Naive B cell (primary cell): ENCODE measurements at regions not wholly inside any gene's neighbourhood (a gene's known extent, or its start where the extent isn't known, plus 50 kb on each side); places are given as distances from the start of the nearest gene placed in this dataset.

Source experiments
- ATAC-seq, 2 donors: fragments of 150-1000 bp; cut with Tn5 transposase; 2 replicates each; pipeline ENCODE4 v1.10.0; 2021; ENCODE audit warnings: low read depth in 2 of 2, mild to moderate bottlenecking in 2 of 2, moderate library complexity in 2 of 2
- DNase-seq: peaks from one replicate; pipeline ENCODE4 v3.0.0; 2022
- H3K27ac Mint-ChIP-seq, 6 donors: one replicate each; pipeline ENCODE4 v1.8.0; 2020 to 2022; ENCODE audit warnings: mild to moderate bottlenecking in 6 of 6, mixed read lengths in 6 of 6, moderate library complexity in 5 of 6, inconsistent platforms in 2 of 6
- H3K27me3 Mint-ChIP-seq, 3 donors: one replicate each; pipeline ENCODE4 v1.8.0; 2021 to 2022; ENCODE audit warnings: mixed read lengths in 3 of 3, mild to moderate bottlenecking in 1 of 3
- H3K36me3 Mint-ChIP-seq, 2 donors: one replicate each; pipeline ENCODE4 v1.8.0; 2020 to 2022; ENCODE audit warnings: mixed read lengths in 2 of 2, inconsistent platforms in 1 of 2, mild to moderate bottlenecking in 1 of 2
- H3K4me1 Mint-ChIP-seq, 3 donors: one replicate each; pipeline ENCODE4 v1.8.0; 2020 to 2022; ENCODE audit warnings: mixed read lengths in 3 of 3, inconsistent platforms in 1 of 3, mild to moderate bottlenecking in 1 of 3, moderate library complexity in 1 of 3
- H3K4me3 Mint-ChIP-seq, 8 donors: one replicate each; pipeline ENCODE4 v1.8.0; 2020 to 2022; ENCODE audit warnings: mild to moderate bottlenecking in 8 of 8, mixed read lengths in 8 of 8, moderate library complexity in 8 of 8, inconsistent platforms in 2 of 8
- H3K9me3 Mint-ChIP-seq, 7 donors: one replicate each; pipeline ENCODE4 v1.8.0; 2020 to 2022; ENCODE audit warnings: mixed read lengths in 7 of 7, mild to moderate bottlenecking in 5 of 7, inconsistent platforms in 2 of 7, moderate library complexity in 1 of 7

- Mint-ChIP-seq H3K36me3 (no peaks in the 10 kb centered on the region), H3K4me1 (no peaks in the 10 kb centered on the region), H3K27me3 (peaks cover 0 to 6% (median 0%) of the 10 kb centered on the region in 3 donors), H3K27ac (no peak overlapping the region), H3K4me3 (no peak overlapping the region), H3K9me3 (peaks cover 0 to 9% (median 2%) of the 10 kb centered on the region in 7 donors)
- ATAC-seq = no peak
- no peak for DNase-seq
These were observed 168.8 kb upstream of the ST8SIA2 start for GRCh38 chr15:92224843-92225242.

DNA sequence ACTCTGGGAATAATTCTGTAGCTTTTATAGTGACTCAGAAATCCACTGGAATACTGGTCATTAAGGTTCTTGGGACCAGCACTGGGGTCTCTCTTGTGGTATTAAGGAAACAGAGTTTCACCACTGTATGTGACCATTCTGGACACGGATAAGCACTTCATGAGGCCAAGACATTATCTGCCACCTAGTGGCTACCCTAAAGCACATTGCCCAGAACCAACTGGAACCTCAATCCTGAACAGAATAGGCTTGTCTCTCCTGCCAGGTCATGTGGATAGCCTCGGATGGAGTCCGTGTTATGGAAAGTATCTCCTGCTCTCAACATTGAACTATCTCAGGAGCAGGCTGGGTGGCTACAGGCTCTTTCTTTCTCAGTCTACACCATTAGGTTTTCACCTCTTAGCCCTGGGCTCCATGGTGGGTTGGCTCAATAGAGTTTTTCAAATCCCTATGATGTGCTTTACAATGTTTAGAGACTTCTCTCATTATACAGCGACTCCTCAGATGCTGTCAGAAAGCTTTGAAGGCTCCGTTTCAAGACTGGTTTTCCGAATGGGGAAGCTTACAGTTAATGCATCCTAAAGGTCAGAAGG lies 167.6 kb upstream of the ST8SIA2 start:
- ATAC-seq = no peak

DNA sequence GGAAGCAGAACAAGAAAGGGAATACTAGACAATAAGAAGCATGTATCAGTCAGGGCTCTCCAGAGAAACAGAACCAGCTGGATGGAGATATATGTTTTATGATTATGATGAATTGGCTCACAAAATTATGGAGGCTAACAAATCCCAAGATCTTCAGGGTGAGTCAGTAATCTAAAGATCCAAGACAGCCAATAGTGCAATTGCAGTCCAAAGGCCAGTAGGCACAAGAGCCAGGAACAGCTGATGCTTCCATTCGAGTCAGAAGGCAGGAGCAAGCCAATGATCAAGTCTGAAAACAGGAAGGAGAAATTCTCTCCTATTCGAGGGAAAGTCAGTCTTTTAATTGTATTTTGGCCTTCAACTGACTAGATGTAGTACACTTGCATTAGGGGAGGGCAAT lies 164.9 kb upstream of the ST8SIA2 start:
- ATAC-seq = no peak
- Mint-ChIP-seq H3K4me1 (no peaks in the 10 kb centered on the region), H3K9me3 (peaks cover 0 to 10% (median 3%) of the 10 kb centered on the region in 7 donors), H3K27ac (no peak overlapping the region), H3K4me3 (no peak overlapping the region), H3K27me3 (peaks cover 4 to 10% (median 7%) of the 10 kb centered on the region in 3 donors), H3K36me3 (no peaks in the 10 kb centered on the region)
- DNase-seq = no peak

More for the DNA sequence above, 167.6 kb upstream of the ST8SIA2 start:
- peaks cover 0 to 8% (median 0%) of the 10 kb centered on the region in 3 donors for H3K27me3 Mint-ChIP-seq
- H3K4me1 Mint-ChIP-seq = no peaks in the 10 kb centered on the region
- H3K4me3 Mint-ChIP-seq = no peak overlapping the region
- DNase-seq = no peak
- H3K36me3 Mint-ChIP-seq = no peaks in the 10 kb centered on the region
- H3K9me3 Mint-ChIP-seq = peaks cover 0 to 9% (median 0%) of the 10 kb centered on the region in 7 donors
- H3K27ac Mint-ChIP-seq = no peak overlapping the region

- no peak overlapping the region for H3K4me3 Mint-ChIP-seq
- ATAC-seq = no peak
- peaks cover 4 to 10% (median 7%) of the 10 kb centered on the region in 3 donors for H3K27me3 Mint-ChIP-seq
- DNase-seq = no peak
- no peaks in the 10 kb centered on the region for H3K4me1 Mint-ChIP-seq
- peaks cover 10% of the 10 kb centered on the region in 2 donors for H3K36me3 Mint-ChIP-seq
- no peak overlapping the region for H3K27ac Mint-ChIP-seq
- peaks cover 0 to 21% (median 13%) of the 10 kb centered on the region in 7 donors for H3K9me3 Mint-ChIP-seq
These were observed 162.2 kb upstream of the ST8SIA2 start for GRCh38 chr15:92231461-92231860.

DNA sequence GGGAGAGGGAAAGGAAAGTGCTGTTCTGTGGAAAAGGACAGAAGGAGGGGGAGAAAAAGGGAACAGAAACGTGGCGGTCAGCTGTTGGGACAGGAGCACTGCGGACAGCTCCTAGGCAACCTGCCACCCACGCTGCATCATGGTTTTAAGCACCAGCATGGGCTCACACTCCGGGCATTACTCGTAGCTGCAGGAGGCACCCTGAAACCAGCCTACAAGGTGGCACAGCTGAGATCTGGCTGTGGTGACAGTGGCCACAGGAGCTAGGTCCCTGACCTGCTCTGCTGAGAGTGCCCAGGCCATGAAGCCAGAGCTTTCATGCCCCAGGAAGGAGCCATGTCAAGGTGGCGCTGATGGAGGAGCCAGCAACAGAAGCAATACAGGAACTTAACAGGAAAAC lies 161.4 kb upstream of the ST8SIA2 start:
- Mint-ChIP-seq H3K36me3 (peaks cover 10% of the 10 kb centered on the region in 2 donors), H3K9me3 (peaks cover 0 to 21% (median 13%) of the 10 kb centered on the region in 7 donors), H3K27ac (no peak overlapping the region), H3K27me3 (peaks cover 4 to 10% (median 7%) of the 10 kb centered on the region in 3 donors), H3K4me3 (peak overlapping the region in 1 of 8 donors; percentile 5), H3K4me1 (no peaks in the 10 kb centered on the region)
- DNase-seq (no peak), ATAC-seq (no peak)

DNA sequence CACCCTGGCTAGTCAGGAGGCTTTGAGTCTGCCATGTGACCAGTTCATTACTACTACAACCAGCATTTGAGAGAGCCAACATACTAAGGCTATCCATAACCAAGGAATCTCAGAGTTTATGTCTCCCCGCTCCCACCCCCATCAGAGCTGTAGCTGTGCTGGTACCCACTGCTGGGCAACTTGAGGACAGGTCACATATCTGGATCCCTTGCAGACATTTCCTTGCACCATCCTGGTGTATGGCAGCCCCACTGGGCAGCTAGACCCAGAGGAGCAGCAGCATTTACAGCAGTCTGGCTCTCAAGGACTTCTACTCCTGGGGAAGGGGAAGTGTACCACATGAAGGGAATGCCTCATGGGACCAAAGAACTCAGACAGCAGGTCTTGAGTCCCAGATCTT lies 160.8 kb upstream of the ST8SIA2 start:
- Mint-ChIP-seq H3K9me3 (peaks cover 0 to 24% (median 13%) of the 10 kb centered on the region in 7 donors), H3K4me3 (no peak overlapping the region), H3K36me3 (peaks cover 10% of the 10 kb centered on the region in 2 donors), H3K4me1 (no peaks in the 10 kb centered on the region), H3K27me3 (peaks cover 4 to 10% (median 7%) of the 10 kb centered on the region in 3 donors), H3K27ac (no peak overlapping the region)
- no peak for DNase-seq
- ATAC-seq = no peak

DNA sequence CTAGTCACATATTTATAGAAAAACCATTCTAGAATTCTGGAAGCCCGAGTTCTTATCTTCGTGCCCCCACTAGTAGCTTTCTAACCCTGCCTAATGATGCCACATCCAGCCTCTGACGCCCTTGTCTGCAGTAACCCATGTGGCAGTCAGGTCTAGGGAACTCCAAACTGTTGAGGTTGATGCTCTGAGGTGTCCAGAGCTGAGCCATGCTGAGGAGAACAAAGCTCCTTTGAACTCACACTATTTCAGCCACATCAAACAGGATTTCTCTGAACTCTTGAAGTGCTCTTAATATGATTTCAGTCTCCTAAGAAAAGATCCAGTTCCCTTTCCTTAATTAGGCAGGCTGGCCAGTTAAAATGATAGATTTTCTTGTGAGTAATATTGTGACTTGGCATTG lies 150.5 kb upstream of the ST8SIA2 start:
- no peak overlapping the region for H3K27ac Mint-ChIP-seq
- ATAC-seq = no peak

GRCh38 chr15:92244703-92245102 lies 149.0 kb upstream of the ST8SIA2 start:
- Mint-ChIP-seq H3K27ac (no peak overlapping the region), H3K27me3 (peaks cover 0 to 11% (median 6%) of the 10 kb centered on the region in 3 donors), H3K9me3 (peaks cover 0 to 17% (median 4%) of the 10 kb centered on the region in 7 donors), H3K36me3 (peaks cover 0 to 3% of the 10 kb centered on the region in 2 donors), H3K4me1 (no peaks in the 10 kb centered on the region), H3K4me3 (no peak overlapping the region)
- ATAC-seq = no peak
- DNase-seq = no peak

More for the DNA sequence above, 150.5 kb upstream of the ST8SIA2 start:
- H3K27me3 Mint-ChIP-seq = peaks cover 0 to 9% (median 6%) of the 10 kb centered on the region in 3 donors
- no peak for DNase-seq
- no peaks in the 10 kb centered on the region for H3K4me1 Mint-ChIP-seq
- H3K4me3 Mint-ChIP-seq = no peak overlapping the region
- H3K36me3 Mint-ChIP-seq = peaks cover 0 to 13% of the 10 kb centered on the region in 2 donors
- H3K9me3 Mint-ChIP-seq = peaks cover 6 to 30% (median 13%) of the 10 kb centered on the region in 7 donors

GRCh38 chr15:92247649-92248242 lies 145.9 kb upstream of the ST8SIA2 start:
- Mint-ChIP-seq H3K36me3 (no peaks in the 10 kb centered on the region), H3K27ac (no peak overlapping the region), H3K27me3 (peaks cover 0 to 11% (median 6%) of the 10 kb centered on the region in 3 donors), H3K4me3 (no peak overlapping the region), H3K9me3 (peaks cover 0 to 5% (median 3%) of the 10 kb centered on the region in 7 donors), H3K4me1 (no peaks in the 10 kb centered on the region)
- no peak for DNase-seq
- ATAC-seq = no peak

- no peaks in the 10 kb centered on the region for H3K4me1 Mint-ChIP-seq
- no peak for ATAC-seq
- H3K27ac Mint-ChIP-seq = peak overlapping the region in 1 of 6 donors; percentile 11
These were observed 126.6 kb upstream of the ST8SIA2 start for GRCh38 chr15:92266796-92267685.

DNA sequence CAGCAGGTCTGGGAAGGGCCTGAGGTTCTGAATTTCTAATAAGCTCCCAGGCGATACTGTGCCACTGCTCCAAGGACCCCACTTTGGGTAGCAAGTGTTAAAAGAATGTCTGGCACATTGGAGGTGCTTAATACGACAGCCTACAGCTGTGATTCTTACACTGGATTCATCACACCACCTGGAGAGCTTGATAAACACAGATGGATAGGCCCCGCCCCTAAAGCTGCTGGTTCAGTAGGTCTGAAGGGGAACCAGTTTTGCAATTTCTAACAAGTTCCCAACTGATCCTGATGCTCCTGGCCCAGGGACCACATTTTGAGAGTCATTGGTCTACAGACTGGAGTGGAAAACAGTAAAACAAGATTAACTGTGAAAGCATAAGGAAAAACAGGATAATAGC lies 124.8 kb upstream of the ST8SIA2 start:
- Mint-ChIP-seq H3K4me1 (no peaks in the 10 kb centered on the region), H3K27ac (no peak overlapping the region), H3K9me3 (peaks cover 0 to 7% (median 0%) of the 10 kb centered on the region in 7 donors), H3K27me3 (peaks cover 0 to 11% (median 7%) of the 10 kb centered on the region in 3 donors), H3K36me3 (no peaks in the 10 kb centered on the region), H3K4me3 (no peak overlapping the region)
- no peak for DNase-seq
- no peak for ATAC-seq

More at GRCh38 chr15:92266796-92267685, 126.6 kb upstream of the ST8SIA2 start:
- peaks cover 0 to 20% (median 4%) of the 10 kb centered on the region in 7 donors for H3K9me3 Mint-ChIP-seq
- no peak for DNase-seq
- no peak overlapping the region for H3K4me3 Mint-ChIP-seq
- peaks cover 0 to 10% (median 7%) of the 10 kb centered on the region in 3 donors for H3K27me3 Mint-ChIP-seq
- no peaks in the 10 kb centered on the region for H3K36me3 Mint-ChIP-seq

- ATAC-seq = no peak
- Mint-ChIP-seq H3K36me3 (no peaks in the 10 kb centered on the region), H3K9me3 (no peaks in the 10 kb centered on the region), H3K4me1 (no peaks in the 10 kb centered on the region), H3K27me3 (peaks cover 0 to 6% (median 4%) of the 10 kb centered on the region in 3 donors), H3K4me3 (no peak overlapping the region), H3K27ac (no peak overlapping the region)
- DNase-seq = no peak
These were observed 122.5 kb upstream of the ST8SIA2 start for GRCh38 chr15:92271179-92271578.

- no peak for DNase-seq
- ATAC-seq = no peak
- no peak overlapping the region for H3K27ac Mint-ChIP-seq
- H3K36me3 Mint-ChIP-seq = no peaks in the 10 kb centered on the region
- H3K27me3 Mint-ChIP-seq = peaks cover 0 to 6% (median 4%) of the 10 kb centered on the region in 3 donors
- H3K9me3 Mint-ChIP-seq = no peaks in the 10 kb centered on the region
- H3K4me1 Mint-ChIP-seq = no peaks in the 10 kb centered on the region
- H3K4me3 Mint-ChIP-seq = no peak overlapping the region
These were observed 121.6 kb upstream of the ST8SIA2 start for GRCh38 chr15:92272106-92272505.
